HCT116 (cell line): ENCODE measurements at regions not wholly inside any gene's neighbourhood (a gene's known extent, or its start where the extent isn't known, plus 50 kb on each side); places are given as distances from the start of the nearest gene placed in this dataset.

Source experiments
- ATAC-seq: fragments of 200-7000 bp; cut with Tn5 transposase; 2 replicates; pipeline ENCODE4 v1.9.1; 2020; ENCODE audit warnings: mild to moderate bottlenecking, moderate library complexity
- BruUV-seq: library from RNA; stranded (reverse); fragments of 400-500 nt; replicated peaks from 2 replicates; lab custom pipeline; 2021; lab: Mats Ljungman, UMichigan
- CTCF ChIA-PET: fragments of 300-600 bp; sonication (Branson Sonifier 250); formaldehyde crosslinking; loops from one replicate; lab custom pipeline; 2021; ENCODE audit warnings: antibody characterized with exemption; lab: Charles Lee
- POLR2A ChIA-PET: fragments of 300-600, 350-600 bp; sonication (Branson Sonifier 250); formaldehyde crosslinking; loops from one replicate; lab custom pipeline; 2021; ENCODE audit warnings: antibody characterized with exemption; lab: Charles Lee
- RAD21 ChIA-PET, 2 experiments: fragments of 300-600 bp; sonication (Branson Sonifier 250); formaldehyde crosslinking; loops; one replicate each; lab custom pipeline; 2023; ENCODE audit warnings: low total read pairs in 2 of 2; ENCODE audit not compliant: uncharacterized antibody in 2 of 2, unreplicated experiment in 2 of 2, low non-redundant PET in 1 of 2; lab: Charles Lee
- DNase-seq: peaks from one replicate; pipeline ENCODE4 v3.0.0-alpha.2; 2010; ENCODE audit warnings: low read depth, low spot score
- H2AFZ ChIP-seq: fragments of 200-600 bp; shearing (Covaris generic), sonication (generic); 2 replicates; pipeline ENCODE4 v1.6.1; 2017; ENCODE audit warnings: low read depth, mixed run types, mixed read lengths, antibody characterized with exemption, low read length; ENCODE audit not compliant: poor library complexity, severe bottlenecking
- H3K27ac ChIP-seq: 2 replicates; pipeline ENCODE4 v1.5.1; 2012; ENCODE audit warnings: low read depth, low read length
- H3K27me3 ChIP-seq: fragments of 200-600 bp; sonication (generic); 2 replicates; pipeline ENCODE4 v1.6.1; 2016; ENCODE audit warnings: mixed run types, low read length, mixed read lengths; ENCODE audit not compliant: insufficient read depth
- H3K36me3 ChIP-seq, 2 experiments: fragments of 200-500 bp in 1 of 2; fragments of 200-600 bp in 1 of 2; sonication (Bioruptor generic) in 1 of 2; sonication (generic) in 1 of 2; 2 replicates each; pipeline versions ENCODE4 v1.5.1 to v1.6.1; 2014 to 2016; ENCODE audit warnings: low read length in 2 of 2, inconsistent platforms in 1 of 2, mixed read lengths in 1 of 2, mixed run types in 1 of 2; ENCODE audit not compliant: insufficient read depth in 2 of 2, control insufficient read depth in 1 of 2
- H3K4me1 ChIP-seq, 2 experiments: fragments of 200-600 bp in 1 of 2; sonication (generic) in 1 of 2; 2 replicates each; pipeline versions ENCODE4 v1.5.1 to v1.6.1; 2012 to 2017; ENCODE audit warnings: low read length in 2 of 2, inconsistent platforms in 1 of 2, mild to moderate bottlenecking in 1 of 2, mixed read lengths in 1 of 2, mixed run types in 1 of 2, moderate library complexity in 1 of 2; ENCODE audit not compliant: insufficient read depth in 2 of 2, control insufficient read depth in 1 of 2
- H3K4me2 ChIP-seq: fragments of 200-600 bp; sonication (generic); 2 replicates; pipeline ENCODE4 v1.6.1; 2017; ENCODE audit warnings: mixed run types, low read length, mixed read lengths
- H3K4me3 ChIP-seq, 2 experiments: fragments of 200-600 bp in 1 of 2; sonication (generic) in 1 of 2; replicated peaks in 1 of 2; 2 replicates each; pipeline ENCODE4 v1.5.1; 2011 to 2016; ENCODE audit warnings: low read length in 2 of 2, control low read depth in 1 of 2, low read depth in 1 of 2, mild to moderate bottlenecking in 1 of 2, mixed read lengths in 1 of 2, mixed run types in 1 of 2
- H3K79me2 ChIP-seq: fragments of 200-600 bp; sonication (generic); 2 replicates; pipeline ENCODE4 v1.6.1; 2017; ENCODE audit warnings: mild to moderate bottlenecking, mixed run types, low read length, moderate library complexity, mixed read lengths; ENCODE audit not compliant: insufficient read depth
- H3K9ac ChIP-seq: fragments of 200-600 bp; sonication (generic); 2 replicates; pipeline ENCODE4 v1.6.1; 2016; ENCODE audit warnings: low read length, mixed read lengths
- H3K9me2 ChIP-seq: fragments of 200-600 bp; sonication (generic), shearing (Covaris generic); 2 replicates; pipeline ENCODE4 v1.6.1; 2017; ENCODE audit warnings: mixed run types, mild to moderate bottlenecking, moderate library complexity; ENCODE audit not compliant: insufficient read depth
- H3K9me3 ChIP-seq, 2 experiments: fragments of 200-500 bp in 1 of 2; fragments of 200-600 bp in 1 of 2; sonication (Bioruptor generic) in 1 of 2; sonication (generic) in 1 of 2; 2 replicates each; pipeline ENCODE4 v1.6.1; 2014 to 2017; ENCODE audit warnings: low read length in 2 of 2, mixed read lengths in 2 of 2, inconsistent platforms in 1 of 2, low read depth in 1 of 2, mild to moderate bottlenecking in 1 of 2, mixed run types in 1 of 2, moderate library complexity in 1 of 2; ENCODE audit not compliant: control insufficient read depth in 1 of 2, insufficient read depth in 1 of 2
- H4K20me1 ChIP-seq: fragments of 200-600 bp; sonication (generic), shearing (Covaris generic); 2 replicates; pipeline ENCODE4 v1.6.1; 2017; ENCODE audit warnings: mixed run types, mild to moderate bottlenecking, moderate library complexity; ENCODE audit not compliant: insufficient read depth
- ELF1 ChIP-seq: IDR thresholded peaks from 2 replicates; pipeline ENCODE4 v1.6.1; 2012; ENCODE audit warnings: low read depth, borderline replicate concordance
- FOSL1 ChIP-seq: IDR thresholded peaks from 2 replicates; pipeline ENCODE4 v1.6.1; 2012; ENCODE audit warnings: low read depth
- intact Hi-C: fragments of 100-400 bp; cut with micrococcal nuclease; formaldehyde crosslinking; loops from 2 replicates; pipeline ENCODE4 v1.10.0; 2022
- TF ChIP-seq, protein P1 (sequence below): IDR thresholded peaks from 2 replicates; pipeline ENCODE4 v1.6.1; 2012
- TF ChIP-seq, protein P2 (sequence below), 3 experiments: fragments of 200-600 bp in 1 of 3; sonication (generic) in 1 of 3; IDR thresholded peaks in 2 of 3; conservative IDR thresholded peaks in 1 of 3; 2 replicates each; pipeline ENCODE4 v1.5.1; 2012 to 2017; ENCODE audit warnings: low read depth in 2 of 3, low read length in 2 of 3, antibody characterized with exemption in 1 of 3, borderline replicate concordance in 1 of 3, control low read depth in 1 of 3, mild to moderate bottlenecking in 1 of 3, mixed read lengths in 1 of 3, mixed run types in 1 of 3, moderate library complexity in 1 of 3; ENCODE audit not compliant: insufficient read depth in 1 of 3
- TF ChIP-seq, protein P3 (sequence below): IDR thresholded peaks from 2 replicates; pipeline ENCODE4 v1.6.1; 2012; ENCODE audit warnings: low read depth

DNA sequence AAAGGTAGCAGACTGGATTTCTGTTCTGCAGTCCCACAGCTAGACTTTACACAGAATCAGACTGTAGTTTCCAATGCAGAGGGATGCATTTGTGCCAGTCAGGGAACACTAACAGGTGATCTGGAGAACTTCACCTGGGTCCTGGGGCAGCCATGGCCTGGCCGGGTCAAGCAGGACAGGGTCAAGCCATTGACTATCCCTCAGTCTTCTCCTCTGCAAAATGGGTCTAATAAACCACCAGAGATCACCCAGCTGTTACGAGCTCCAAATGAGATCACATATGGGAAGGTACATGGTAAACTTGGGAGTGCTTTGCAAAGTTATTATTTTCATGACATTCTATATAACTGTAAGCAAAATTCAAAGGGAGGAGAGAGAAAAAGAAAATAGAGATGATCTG is 294.1 kb downstream of the CDCA7 start:
- Histone ChIP-seq H3K9me2 (no peaks in the 10 kb centered on the region), H3K27ac (no peak overlapping the region), H3K4me1 (peaks cover 19 to 29% of the 10 kb centered on the region in 2 experiments), H3K36me3 (no peaks in the 10 kb centered on the region), H2AFZ (no peak overlapping the region), H3K4me2 (no peak overlapping the region), H3K4me3 (no peak overlapping the region), H3K79me2 (no peaks in the 10 kb centered on the region), H3K9ac (no peak overlapping the region), H3K9me3 (no peaks in the 10 kb centered on the region), H3K27me3 (no peaks in the 10 kb centered on the region), H4K20me1 (no peaks in the 10 kb centered on the region)
- ChIA-PET RAD21 (no interaction called here), CTCF (no interaction called here), POLR2A (no interaction called here)
- ATAC-seq (no peak), DNase-seq (no peak)
- intact Hi-C loops, result no loop called here
- TF ChIP-seq, protein P1, sequence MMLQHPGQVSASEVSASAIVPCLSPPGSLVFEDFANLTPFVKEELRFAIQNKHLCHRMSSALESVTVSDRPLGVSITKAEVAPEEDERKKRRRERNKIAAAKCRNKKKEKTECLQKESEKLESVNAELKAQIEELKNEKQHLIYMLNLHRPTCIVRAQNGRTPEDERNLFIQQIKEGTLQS, result no peak
- TF ChIP-seq ELF1, result no peak
- TF ChIP-seq, protein P2, sequence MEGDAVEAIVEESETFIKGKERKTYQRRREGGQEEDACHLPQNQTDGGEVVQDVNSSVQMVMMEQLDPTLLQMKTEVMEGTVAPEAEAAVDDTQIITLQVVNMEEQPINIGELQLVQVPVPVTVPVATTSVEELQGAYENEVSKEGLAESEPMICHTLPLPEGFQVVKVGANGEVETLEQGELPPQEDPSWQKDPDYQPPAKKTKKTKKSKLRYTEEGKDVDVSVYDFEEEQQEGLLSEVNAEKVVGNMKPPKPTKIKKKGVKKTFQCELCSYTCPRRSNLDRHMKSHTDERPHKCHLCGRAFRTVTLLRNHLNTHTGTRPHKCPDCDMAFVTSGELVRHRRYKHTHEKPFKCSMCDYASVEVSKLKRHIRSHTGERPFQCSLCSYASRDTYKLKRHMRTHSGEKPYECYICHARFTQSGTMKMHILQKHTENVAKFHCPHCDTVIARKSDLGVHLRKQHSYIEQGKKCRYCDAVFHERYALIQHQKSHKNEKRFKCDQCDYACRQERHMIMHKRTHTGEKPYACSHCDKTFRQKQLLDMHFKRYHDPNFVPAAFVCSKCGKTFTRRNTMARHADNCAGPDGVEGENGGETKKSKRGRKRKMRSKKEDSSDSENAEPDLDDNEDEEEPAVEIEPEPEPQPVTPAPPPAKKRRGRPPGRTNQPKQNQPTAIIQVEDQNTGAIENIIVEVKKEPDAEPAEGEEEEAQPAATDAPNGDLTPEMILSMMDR (IDR thresholded peaks at IDR 0.05 in 2 of 3, conservative IDR thresholded peaks at IDR 0.05 in 1 of 3; ENCODE audit: borderline replicate concordance in 1 of 3, insufficient read depth in 1 of 3, low read depth in 2 of 3, low read length in 2 of 3), result no peak
- no peak for TF ChIP-seq FOSL1
- TF ChIP-seq, protein P3, sequence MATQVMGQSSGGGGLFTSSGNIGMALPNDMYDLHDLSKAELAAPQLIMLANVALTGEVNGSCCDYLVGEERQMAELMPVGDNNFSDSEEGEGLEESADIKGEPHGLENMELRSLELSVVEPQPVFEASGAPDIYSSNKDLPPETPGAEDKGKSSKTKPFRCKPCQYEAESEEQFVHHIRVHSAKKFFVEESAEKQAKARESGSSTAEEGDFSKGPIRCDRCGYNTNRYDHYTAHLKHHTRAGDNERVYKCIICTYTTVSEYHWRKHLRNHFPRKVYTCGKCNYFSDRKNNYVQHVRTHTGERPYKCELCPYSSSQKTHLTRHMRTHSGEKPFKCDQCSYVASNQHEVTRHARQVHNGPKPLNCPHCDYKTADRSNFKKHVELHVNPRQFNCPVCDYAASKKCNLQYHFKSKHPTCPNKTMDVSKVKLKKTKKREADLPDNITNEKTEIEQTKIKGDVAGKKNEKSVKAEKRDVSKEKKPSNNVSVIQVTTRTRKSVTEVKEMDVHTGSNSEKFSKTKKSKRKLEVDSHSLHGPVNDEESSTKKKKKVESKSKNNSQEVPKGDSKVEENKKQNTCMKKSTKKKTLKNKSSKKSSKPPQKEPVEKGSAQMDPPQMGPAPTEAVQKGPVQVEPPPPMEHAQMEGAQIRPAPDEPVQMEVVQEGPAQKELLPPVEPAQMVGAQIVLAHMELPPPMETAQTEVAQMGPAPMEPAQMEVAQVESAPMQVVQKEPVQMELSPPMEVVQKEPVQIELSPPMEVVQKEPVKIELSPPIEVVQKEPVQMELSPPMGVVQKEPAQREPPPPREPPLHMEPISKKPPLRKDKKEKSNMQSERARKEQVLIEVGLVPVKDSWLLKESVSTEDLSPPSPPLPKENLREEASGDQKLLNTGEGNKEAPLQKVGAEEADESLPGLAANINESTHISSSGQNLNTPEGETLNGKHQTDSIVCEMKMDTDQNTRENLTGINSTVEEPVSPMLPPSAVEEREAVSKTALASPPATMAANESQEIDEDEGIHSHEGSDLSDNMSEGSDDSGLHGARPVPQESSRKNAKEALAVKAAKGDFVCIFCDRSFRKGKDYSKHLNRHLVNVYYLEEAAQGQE, result no peak
- no TSS peak for BruUV-seq
